Astrocyte of the cerebellum (primary cell): ENCODE measurements at regions not wholly inside any gene's neighbourhood (a gene's known extent, or its start where the extent isn't known, plus 50 kb on each side); places are given as distances from the start of the nearest gene placed in this dataset.
A peak's percentile ranks its signal among the peaks of the same experiment; 100 is the strongest.

Source experiments
- DNase-seq: peaks from one replicate; pipeline ENCODE4 v3.0.0-alpha.2; 2011; ENCODE audit warnings: low read depth
- H3K4me3 ChIP-seq: 2 replicates; pipeline ENCODE4 v1.5.1; 2011; ENCODE audit warnings: mild to moderate bottlenecking, low read depth, low read length, moderate library complexity
- CTCF ChIP-seq: IDR thresholded peaks from 2 replicates; pipeline ENCODE4 v1.5.1; 2012; ENCODE audit warnings: low read length, low read depth, moderate library complexity, mild to moderate bottlenecking; ENCODE audit errors: missing control alignments
- in situ Hi-C: cut with HindIII; loops from 2 replicates; pipeline ENCODE4 v1.10.0; 2017; ENCODE audit warnings: low sequenced_read_pairs

GRCh38 chr17:73840829-73841228 lies 196.6 kb upstream of the SDK2 start:
- DNase-seq: no peak
- H3K4me3 ChIP-seq: no peak overlapping the region
- no peak for TF ChIP-seq CTCF
- in situ Hi-C loops: no loop called here

- TF ChIP-seq CTCF: peak; percentile 41
- no peak overlapping the region for H3K4me3 ChIP-seq
- no peak for DNase-seq
- in situ Hi-C loops: no loop called here
These were observed 197.3 kb upstream of the SDK2 start for GRCh38 chr17:73841431-73842060.

GRCh38 chr17:73847952-73848351 lies 203.7 kb upstream of the SDK2 start:
- no peak overlapping the region for H3K4me3 ChIP-seq
- TF ChIP-seq CTCF: no peak
- in situ Hi-C loops: no loop called here
- DNase-seq: no peak

GRCh38 chr17:73850426-73850825 lies 206.2 kb upstream of the SDK2 start:
- in situ Hi-C loops: no loop called here
- H3K4me3 ChIP-seq: no peak overlapping the region
- no peak for DNase-seq
- no peak for TF ChIP-seq CTCF

GRCh38 chr17:73851091-73851490 lies 206.8 kb upstream of the SDK2 start:
- in situ Hi-C loops: no loop called here
- DNase-seq: no peak

GRCh38 chr17:73851921-73852320 lies 207.7 kb upstream of the SDK2 start:
- in situ Hi-C loops: no loop called here
- DNase-seq: no peak
- no peak for TF ChIP-seq CTCF
- H3K4me3 ChIP-seq: no peak overlapping the region

More at GRCh38 chr17:73851091-73851490, 206.8 kb upstream of the SDK2 start:
- H3K4me3 ChIP-seq: no peak overlapping the region
- no peak for TF ChIP-seq CTCF
